ENCODE measurements at regions not wholly inside any gene's neighbourhood (a gene's known extent, or its start where the extent isn't known, plus 50 kb on each side); places are given as distances from the start of the nearest gene placed in this dataset.

- no peak for TF ChIP-seq HDAC6 (IDR thresholded peaks at IDR 0.05; ENCODE audit: low read depth, low read length)
- TF ChIP-seq SP4 (IDR thresholded peaks at IDR 0.05; ENCODE audit: low read length): 0 out of 2 replicates have a peak, but pooled peaks have one; percentile 57
- TF ChIP-seq E2F6 (IDR thresholded peaks at IDR 0.05): peak; percentile 63
- no peak for TF ChIP-seq PHF8 (conservative IDR thresholded peaks at IDR 0.05; ENCODE audit: low read depth, low read length)
- no peak for TF ChIP-seq GABPA (IDR thresholded peaks at IDR 0.05; ENCODE audit: borderline replicate concordance, insufficient read depth, low read length)
- TF ChIP-seq SIN3A (conservative IDR thresholded peaks at IDR 0.05 in 1 of 2, IDR thresholded peaks at IDR 0.05 in 1 of 2; ENCODE audit: low read depth in 1 of 2, low read length in 2 of 2): no peak
- TF ChIP-seq MAFK (IDR thresholded peaks at IDR 0.05; ENCODE audit: low read depth, low read length): peak; percentile 7; the same call in 1 of the 2 replicates
- no peak for TF ChIP-seq CREB1 (IDR thresholded peaks at IDR 0.05)
- peak; percentile 83; the same call in 1 of the 2 replicates for TF ChIP-seq POU5F1 (IDR thresholded peaks at IDR 0.05; ENCODE audit: low read depth, low read length)
- TF ChIP-seq BRCA1 (IDR thresholded peaks at IDR 0.05; ENCODE audit: low read depth, low read length): no peak
- 0 out of 2 replicates have a peak, but pooled peaks have one; percentile 11 for TF ChIP-seq CEBPB (IDR thresholded peaks at IDR 0.05; ENCODE audit: low read depth, low read length)
- peak; percentile 52 to 84 (median 82) for TF ChIP-seq CTCF (IDR thresholded peaks at IDR 0.05; ENCODE audit: control extremely low read depth in 1 of 3, insufficient read depth in 1 of 3, low read depth in 1 of 3, low read length in 3 of 3)
- TF ChIP-seq SP2 (IDR thresholded peaks at IDR 0.05; ENCODE audit: low read length): no peak
- TF ChIP-seq NRF1 (IDR thresholded peaks at IDR 0.05; ENCODE audit: low read depth, low read length): no peak
- TF ChIP-seq USF2 (IDR thresholded peaks at IDR 0.05; ENCODE audit: low read length): peak; percentile 66
- peak; percentile 59 for TF ChIP-seq JUND (IDR thresholded peaks at IDR 0.05; ENCODE audit: low read length)
- peak; percentile 61 for TF ChIP-seq CHD2 (IDR thresholded peaks at IDR 0.05; ENCODE audit: low read length)
- peak; percentile 100 for TF ChIP-seq TCF12 (IDR thresholded peaks at IDR 0.05; ENCODE audit: low read depth, low read length)
- TF ChIP-seq GTF2F1 (IDR thresholded peaks at IDR 0.05; ENCODE audit: borderline replicate concordance, low read depth, low read length): no peak
- TF ChIP-seq RXRA (IDR thresholded peaks at IDR 0.05; ENCODE audit: insufficient read depth, low read depth, low read length): no peak
- peak; percentile 36; the same call in 1 of the 2 replicates for TF ChIP-seq TBP (IDR thresholded peaks at IDR 0.05; ENCODE audit: low read depth, low read length)
Observed at GRCh38 chr9:14547245-14548060, 145.8 kb downstream of the ZDHHC21 start (continued).
